Thyroid gland (tissue), 4 donors: ENCODE measurements at regions not wholly inside any gene's neighbourhood (a gene's known extent, or its start where the extent isn't known, plus 50 kb on each side); places are given as distances from the start of the nearest gene placed in this dataset.

Source experiments
- CTCF ChIP-seq, 6 experiments: fragments of 200-600 bp in 3 of 6; fragments of 450-650 bp in 3 of 6; sonication (generic) in 3 of 6; IDR thresholded peaks; one replicate each; pipeline ENCODE4 v1.5.1; 2016 to 2019; ENCODE audit warnings: antibody characterized with exemption in 6 of 6, mild to moderate bottlenecking in 2 of 6, inconsistent platforms in 1 of 6, moderate library complexity in 1 of 6
- POLR2A ChIP-seq, 2 donors: fragments of 450-650 bp; IDR thresholded peaks; one replicate each; pipeline ENCODE4 v1.6.1; 2017; ENCODE audit warnings: antibody characterized with exemption in 2 of 2, mild to moderate bottlenecking in 2 of 2, moderate library complexity in 1 of 2

GRCh38 chr2:212811921-212812320 is 273.3 kb upstream of the ERBB4 start:
- TF ChIP-seq CTCF (IDR thresholded peaks at IDR 0.05) (no peak), POLR2A (IDR thresholded peaks at IDR 0.05) (no peak)
